Panc1 (cell line): ENCODE measurements at regions not wholly inside any gene's neighbourhood (a gene's known extent, or its start where the extent isn't known, plus 50 kb on each side); places are given as distances from the start of the nearest gene placed in this dataset.

Experiments used
- ATAC-seq: fragments of 200-7000 bp; cut with Tn5 transposase; 2 replicates; pipeline ENCODE4 v1.9.1; 2020; ENCODE audit warnings: mild to moderate bottlenecking, moderate library complexity
- BruUV-seq: library from RNA; stranded (reverse); fragments of 400-500 nt; replicated peaks from 2 replicates; lab custom pipeline; 2021; lab: Mats Ljungman, UMichigan
- CTCF ChIA-PET: fragments of 300-600 bp; sonication (Branson Sonifier 250); formaldehyde crosslinking; loops from one replicate; lab custom pipeline; 2022; ENCODE audit warnings: antibody characterized with exemption; lab: Charles Lee
- POLR2A ChIA-PET: fragments of 300-600 bp; sonication (Branson Sonifier 250); formaldehyde crosslinking; loops from one replicate; lab custom pipeline; 2022; ENCODE audit warnings: antibody characterized with exemption; lab: Charles Lee
- DNase-seq: peaks from one replicate; pipeline ENCODE4 v3.0.0-alpha.2; 2010; ENCODE audit warnings: low read depth, low spot score
- H3K27ac ChIP-seq: 2 replicates; pipeline ENCODE4 v1.5.1; 2011; ENCODE audit warnings: mild to moderate bottlenecking, low read length, inconsistent platforms
- H3K27me3 ChIP-seq: fragments of 200-500 bp; sonication (Bioruptor generic); 2 replicates; pipeline ENCODE4 v1.6.0; 2014; ENCODE audit warnings: low read length, inconsistent platforms; ENCODE audit not compliant: control insufficient read depth, insufficient read depth
- H3K36me3 ChIP-seq: fragments of 200-500 bp; sonication (Bioruptor generic); 2 replicates; pipeline ENCODE4 v1.5.1; 2014; ENCODE audit warnings: inconsistent platforms, mild to moderate bottlenecking, low read length, moderate library complexity; ENCODE audit not compliant: control insufficient read depth, insufficient read depth
- H3K4me1 ChIP-seq: 2 replicates; pipeline ENCODE4 v1.5.1; 2011; ENCODE audit warnings: inconsistent platforms, mild to moderate bottlenecking, low read length, moderate library complexity; ENCODE audit not compliant: control insufficient read depth, insufficient read depth
- H3K4me3 ChIP-seq, 2 experiments: 2 replicates each; pipeline ENCODE4 v1.5.1; 2011 to 2012; ENCODE audit warnings: low read depth in 2 of 2, low read length in 2 of 2, mild to moderate bottlenecking in 2 of 2, inconsistent platforms in 1 of 2, moderate library complexity in 1 of 2
- H3K9me3 ChIP-seq: fragments of 200-500 bp; sonication (Bioruptor generic); 2 replicates; pipeline ENCODE4 v1.5.1; 2014; ENCODE audit warnings: low read depth, mild to moderate bottlenecking, inconsistent platforms, low read length, moderate library complexity; ENCODE audit not compliant: control insufficient read depth, insufficient read depth
- POLR2AphosphoS5 ChIP-seq: IDR thresholded peaks from 2 replicates; pipeline ENCODE4 v1.6.1; 2012; ENCODE audit warnings: mild to moderate bottlenecking, low read depth, low read length, moderate library complexity
- SIN3A ChIP-seq: IDR thresholded peaks from 2 replicates; pipeline ENCODE4 v1.6.1; 2012; ENCODE audit warnings: low read depth, mild to moderate bottlenecking, low read length, moderate library complexity, borderline replicate concordance; ENCODE audit not compliant: insufficient read depth
- TCF7L2 ChIP-seq: IDR thresholded peaks from 2 replicates; pipeline ENCODE4 v1.6.1; 2011; ENCODE audit warnings: mild to moderate bottlenecking, low read depth, low read length, inconsistent platforms
- in situ Hi-C: cut with HindIII; loops from 2 replicates; pipeline ENCODE4 v1.10.0; 2016; ENCODE audit warnings: low sequenced_read_pairs, low pct_unique_long_range_greater_than_20kb
- intact Hi-C: fragments of 100-400 bp; cut with micrococcal nuclease; formaldehyde crosslinking; loops from one replicate; pipeline ENCODE4 v1.10.0; 2022; ENCODE audit not compliant: unreplicated experiment
- TF ChIP-seq, protein P1 (sequence below): fragments of 450-650 bp; IDR thresholded peaks from 2 replicates; pipeline ENCODE4 v1.5.1; 2017; ENCODE audit warnings: mild to moderate bottlenecking
- TF ChIP-seq, protein P2 (sequence below), 2 experiments: IDR thresholded peaks; 2 replicates each; pipeline ENCODE4 v1.6.1; 2011 to 2012; ENCODE audit warnings: low read depth in 2 of 2, control low read depth in 1 of 2, low read length in 1 of 2, mild to moderate bottlenecking in 1 of 2, moderate library complexity in 1 of 2; ENCODE audit not compliant: insufficient read depth in 1 of 2

DNA sequence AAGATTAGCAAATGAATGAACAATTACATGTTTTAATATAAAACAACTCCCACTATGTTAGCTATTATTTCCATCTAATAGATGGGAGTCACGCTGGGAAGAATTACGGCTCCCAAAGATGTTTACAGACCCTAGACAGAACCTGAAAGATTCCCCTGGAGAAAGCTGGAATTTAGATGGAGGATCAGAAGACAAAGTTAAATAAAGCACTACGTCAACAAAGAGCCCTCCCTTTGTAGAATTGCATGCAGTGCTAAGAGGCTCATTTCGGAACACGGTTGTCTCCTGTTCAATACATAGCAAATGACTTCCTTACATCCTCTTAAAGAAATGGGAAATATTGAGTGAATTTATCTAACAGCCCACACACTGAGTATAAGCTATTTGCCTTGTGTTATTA, 328.3 kb downstream of the CBLN4 start:
- TF ChIP-seq SIN3A (no peak), TCF7L2 (no peak), POLR2AphosphoS5 (no peak)
- TF ChIP-seq, protein P1, sequence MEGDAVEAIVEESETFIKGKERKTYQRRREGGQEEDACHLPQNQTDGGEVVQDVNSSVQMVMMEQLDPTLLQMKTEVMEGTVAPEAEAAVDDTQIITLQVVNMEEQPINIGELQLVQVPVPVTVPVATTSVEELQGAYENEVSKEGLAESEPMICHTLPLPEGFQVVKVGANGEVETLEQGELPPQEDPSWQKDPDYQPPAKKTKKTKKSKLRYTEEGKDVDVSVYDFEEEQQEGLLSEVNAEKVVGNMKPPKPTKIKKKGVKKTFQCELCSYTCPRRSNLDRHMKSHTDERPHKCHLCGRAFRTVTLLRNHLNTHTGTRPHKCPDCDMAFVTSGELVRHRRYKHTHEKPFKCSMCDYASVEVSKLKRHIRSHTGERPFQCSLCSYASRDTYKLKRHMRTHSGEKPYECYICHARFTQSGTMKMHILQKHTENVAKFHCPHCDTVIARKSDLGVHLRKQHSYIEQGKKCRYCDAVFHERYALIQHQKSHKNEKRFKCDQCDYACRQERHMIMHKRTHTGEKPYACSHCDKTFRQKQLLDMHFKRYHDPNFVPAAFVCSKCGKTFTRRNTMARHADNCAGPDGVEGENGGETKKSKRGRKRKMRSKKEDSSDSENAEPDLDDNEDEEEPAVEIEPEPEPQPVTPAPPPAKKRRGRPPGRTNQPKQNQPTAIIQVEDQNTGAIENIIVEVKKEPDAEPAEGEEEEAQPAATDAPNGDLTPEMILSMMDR: no peak
- TF ChIP-seq, protein P2, sequence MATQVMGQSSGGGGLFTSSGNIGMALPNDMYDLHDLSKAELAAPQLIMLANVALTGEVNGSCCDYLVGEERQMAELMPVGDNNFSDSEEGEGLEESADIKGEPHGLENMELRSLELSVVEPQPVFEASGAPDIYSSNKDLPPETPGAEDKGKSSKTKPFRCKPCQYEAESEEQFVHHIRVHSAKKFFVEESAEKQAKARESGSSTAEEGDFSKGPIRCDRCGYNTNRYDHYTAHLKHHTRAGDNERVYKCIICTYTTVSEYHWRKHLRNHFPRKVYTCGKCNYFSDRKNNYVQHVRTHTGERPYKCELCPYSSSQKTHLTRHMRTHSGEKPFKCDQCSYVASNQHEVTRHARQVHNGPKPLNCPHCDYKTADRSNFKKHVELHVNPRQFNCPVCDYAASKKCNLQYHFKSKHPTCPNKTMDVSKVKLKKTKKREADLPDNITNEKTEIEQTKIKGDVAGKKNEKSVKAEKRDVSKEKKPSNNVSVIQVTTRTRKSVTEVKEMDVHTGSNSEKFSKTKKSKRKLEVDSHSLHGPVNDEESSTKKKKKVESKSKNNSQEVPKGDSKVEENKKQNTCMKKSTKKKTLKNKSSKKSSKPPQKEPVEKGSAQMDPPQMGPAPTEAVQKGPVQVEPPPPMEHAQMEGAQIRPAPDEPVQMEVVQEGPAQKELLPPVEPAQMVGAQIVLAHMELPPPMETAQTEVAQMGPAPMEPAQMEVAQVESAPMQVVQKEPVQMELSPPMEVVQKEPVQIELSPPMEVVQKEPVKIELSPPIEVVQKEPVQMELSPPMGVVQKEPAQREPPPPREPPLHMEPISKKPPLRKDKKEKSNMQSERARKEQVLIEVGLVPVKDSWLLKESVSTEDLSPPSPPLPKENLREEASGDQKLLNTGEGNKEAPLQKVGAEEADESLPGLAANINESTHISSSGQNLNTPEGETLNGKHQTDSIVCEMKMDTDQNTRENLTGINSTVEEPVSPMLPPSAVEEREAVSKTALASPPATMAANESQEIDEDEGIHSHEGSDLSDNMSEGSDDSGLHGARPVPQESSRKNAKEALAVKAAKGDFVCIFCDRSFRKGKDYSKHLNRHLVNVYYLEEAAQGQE (IDR thresholded peaks at IDR 0.05; ENCODE audit: insufficient read depth in 1 of 2, low read depth in 2 of 2, low read length in 1 of 2): no peak
- H3K27me3 ChIP-seq: no peaks in the 10 kb centered on the region
- no peaks in the 10 kb centered on the region for H3K9me3 ChIP-seq
- BruUV-seq: no TSS peak
- CTCF ChIA-PET: no interaction called here
- POLR2A ChIA-PET: no interaction called here
- no peaks in the 10 kb centered on the region for H3K36me3 ChIP-seq
- no peaks in the 10 kb centered on the region for H3K4me1 ChIP-seq
- intact Hi-C loops (no loop called here), in situ Hi-C loops (no loop called here)
- ATAC-seq (no peak), DNase-seq (no peak)
- no peak overlapping the region for H3K4me3 ChIP-seq
- H3K27ac ChIP-seq: no peak overlapping the region

DNA sequence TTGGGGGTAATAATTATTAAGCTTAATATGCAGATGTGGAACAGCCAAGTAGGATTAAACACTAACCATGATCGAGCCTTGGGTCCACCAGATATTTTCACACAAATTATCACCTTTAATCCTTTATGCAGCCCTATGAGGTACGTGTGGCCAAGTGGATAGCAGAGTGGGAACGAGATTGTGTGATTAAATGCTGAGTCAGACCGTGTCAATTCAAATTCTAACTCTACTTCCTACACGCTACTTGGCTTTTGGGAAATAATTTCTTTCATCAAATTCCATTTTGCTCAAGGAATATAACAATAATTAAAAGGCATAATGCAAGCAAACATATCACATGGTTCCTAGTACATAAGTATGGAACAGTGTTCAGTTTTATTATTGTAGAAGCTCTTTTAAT, 329.2 kb downstream of the CBLN4 start:
- H3K4me3 ChIP-seq: no peak overlapping the region
- no peaks in the 10 kb centered on the region for H3K9me3 ChIP-seq
- no peaks in the 10 kb centered on the region for H3K36me3 ChIP-seq
- BruUV-seq: no TSS peak
- ChIA-PET CTCF (no interaction called here), POLR2A (no interaction called here)
- ATAC-seq: no peak
- no peak overlapping the region for H3K27ac ChIP-seq
- no peaks in the 10 kb centered on the region for H3K4me1 ChIP-seq
- no peaks in the 10 kb centered on the region for H3K27me3 ChIP-seq
- intact Hi-C loops (no loop called here), in situ Hi-C loops (no loop called here)
- DNase-seq: no peak
- TF ChIP-seq, protein P2 (IDR thresholded peaks at IDR 0.05; ENCODE audit: insufficient read depth in 1 of 2, low read depth in 2 of 2, low read length in 1 of 2): no peak
- TF ChIP-seq POLR2AphosphoS5: no peak
- TF ChIP-seq, protein P1: no peak
- TF ChIP-seq SIN3A: no peak
- no peak for TF ChIP-seq TCF7L2
